MM.1S (cell line): ENCODE measurements at regions not wholly inside any gene's neighbourhood (a gene's known extent, or its start where the extent isn't known, plus 50 kb on each side); places are given as distances from the start of the nearest gene placed in this dataset.

Experiments
- CTCF ChIP-seq: fragments of 300-600 bp; sonication (generic); IDR thresholded peaks from 2 replicates; pipeline ENCODE4 v1.5.1; 2016; ENCODE audit warnings: antibody characterized with exemption, low read length, mixed read lengths
- EZH2 ChIP-seq: fragments of 300-600 bp; sonication (generic); optimal IDR thresholded peaks from 2 replicates; pipeline ENCODE3; 2017; ENCODE audit warnings: low read depth, mild to moderate bottlenecking, antibody characterized with exemption, low read length, mixed read lengths

- no peak for TF ChIP-seq EZH2
- TF ChIP-seq CTCF: no peak
Observed at GRCh38 chr5:68457285-68457684, 241.7 kb downstream of the PIK3R1 start.
